GM18511 (cell line): ENCODE measurements at regions not wholly inside any gene's neighbourhood (a gene's known extent, or its start where the extent isn't known, plus 50 kb on each side); places are given as distances from the start of the nearest gene placed in this dataset.

ENCODE experiments used
- ATAC-seq: cut with Tn5 transposase; IDR thresholded peaks from one replicate; pipeline ENCODE4 v1.9.1; 2021; ENCODE audit warnings: mild to moderate bottlenecking, moderate library complexity; ENCODE audit not compliant: unreplicated experiment

DNA sequence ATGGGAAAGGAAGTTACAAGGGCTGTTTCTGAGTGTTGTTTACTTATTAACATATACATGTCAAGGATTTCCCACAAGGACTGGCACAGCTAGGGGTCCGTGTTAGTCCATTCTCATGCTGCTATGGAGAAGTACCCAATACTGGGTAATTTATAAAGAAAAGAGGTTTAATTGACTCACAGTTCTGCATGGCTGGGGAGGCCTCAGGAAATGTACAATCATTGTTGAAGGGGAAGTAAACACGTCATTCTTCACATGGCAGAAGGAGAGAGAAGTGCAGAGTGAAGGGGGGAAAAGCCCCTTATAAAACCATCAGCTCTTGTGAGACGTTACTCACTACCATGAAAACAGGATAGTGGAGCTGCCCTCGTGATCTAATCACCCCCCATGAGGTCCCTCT, 128.9 kb upstream of the CELF4 start:
- ATAC-seq = no peak

DNA sequence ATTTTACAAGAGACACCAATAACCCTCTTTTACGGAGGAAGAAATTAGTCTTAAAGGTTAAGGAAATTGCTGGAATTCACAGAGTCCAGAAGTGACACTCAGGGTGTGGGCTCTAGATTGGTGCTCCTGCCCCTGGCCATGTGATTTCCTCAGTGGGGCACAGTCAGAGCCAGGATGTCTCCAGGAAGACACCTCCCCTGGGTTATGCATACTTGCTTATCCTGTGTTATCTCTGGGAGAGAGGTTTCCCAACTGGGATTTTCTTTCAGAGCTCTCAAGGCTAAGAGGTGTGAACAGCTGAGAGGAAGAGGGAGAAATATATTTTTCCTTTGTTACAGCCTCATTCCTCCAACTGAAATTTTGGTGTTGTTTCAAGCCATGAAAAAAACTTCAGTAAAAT, 125.6 kb upstream of the CELF4 start:
- no peak for ATAC-seq

DNA sequence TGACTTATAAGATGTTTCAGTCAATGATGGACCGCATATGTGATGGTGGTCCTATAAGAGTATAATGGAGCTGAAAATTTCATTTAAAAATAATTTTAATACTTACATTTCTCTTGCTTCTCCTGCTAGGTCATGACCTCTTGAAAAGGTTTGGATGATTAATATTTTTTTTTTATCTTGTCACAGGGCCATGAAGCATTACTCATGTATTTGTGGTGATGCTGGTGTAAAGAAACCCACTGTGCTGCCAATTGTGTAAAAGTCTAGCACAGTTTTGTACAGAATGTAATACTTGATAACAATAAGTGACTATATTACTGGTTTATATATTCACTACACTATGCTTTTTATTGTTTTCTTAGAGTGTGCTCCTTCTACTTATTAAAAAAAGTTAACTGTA, 124.2 kb upstream of the CELF4 start:
- ATAC-seq = no peak

DNA sequence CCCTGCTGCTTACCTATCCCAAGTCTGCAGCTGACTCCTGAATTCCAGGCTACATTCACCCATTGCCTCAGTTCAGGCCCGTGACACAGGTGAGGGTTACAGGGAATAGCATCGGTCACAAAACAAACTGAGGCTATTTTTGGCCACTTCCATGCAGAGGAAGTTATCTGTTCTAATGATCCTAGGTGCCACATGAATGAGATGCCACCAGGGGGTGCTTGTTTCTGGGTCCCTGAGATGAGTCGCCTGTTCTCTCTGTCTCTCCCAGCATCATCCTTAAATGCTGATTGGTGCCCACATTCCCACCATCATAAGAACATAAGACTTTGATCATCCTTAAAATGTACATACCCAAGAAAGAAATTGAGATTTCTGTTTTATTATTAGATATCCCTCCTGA, 119.0 kb upstream of the CELF4 start:
- no peak for ATAC-seq

DNA sequence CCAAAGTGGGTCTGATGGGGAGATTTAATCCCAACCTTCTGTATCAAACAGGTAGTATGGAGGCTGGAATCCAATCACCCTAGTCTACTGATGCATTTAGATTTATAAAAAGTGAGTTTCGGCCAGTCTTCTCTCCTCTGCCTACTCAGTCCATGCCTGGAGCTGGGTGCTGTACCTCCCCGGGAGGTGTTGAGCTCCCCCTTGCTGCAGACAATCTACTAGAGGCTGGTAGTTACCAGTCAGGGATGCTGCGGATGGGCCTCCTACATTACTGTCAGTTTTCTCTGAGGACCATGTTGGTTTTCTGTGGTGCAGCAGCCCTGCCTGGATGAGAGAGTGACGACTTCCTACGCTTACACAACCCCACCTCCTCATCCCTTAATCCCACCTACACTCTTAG, 118.6 kb upstream of the CELF4 start:
- no peak for ATAC-seq

DNA sequence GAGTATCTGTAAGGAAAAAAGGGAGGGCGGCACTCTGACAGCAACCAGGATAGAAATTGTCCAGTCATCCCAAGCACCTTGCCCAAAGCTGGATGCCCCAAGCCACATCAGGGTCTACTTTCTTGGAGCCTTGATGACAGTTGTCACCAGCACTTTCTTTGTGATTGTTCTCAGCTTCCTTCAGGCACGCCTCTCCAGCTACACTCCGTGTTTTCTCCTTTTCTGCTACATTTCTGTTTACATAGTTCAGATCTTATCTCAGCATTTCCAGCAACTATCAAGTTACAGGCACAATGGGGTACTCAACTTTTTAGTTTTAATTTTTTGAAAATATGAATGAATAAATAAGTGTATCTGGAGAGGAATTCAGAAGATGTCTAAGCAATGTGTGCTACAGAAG, 115.3 kb upstream of the CELF4 start:
- no peak for ATAC-seq

DNA sequence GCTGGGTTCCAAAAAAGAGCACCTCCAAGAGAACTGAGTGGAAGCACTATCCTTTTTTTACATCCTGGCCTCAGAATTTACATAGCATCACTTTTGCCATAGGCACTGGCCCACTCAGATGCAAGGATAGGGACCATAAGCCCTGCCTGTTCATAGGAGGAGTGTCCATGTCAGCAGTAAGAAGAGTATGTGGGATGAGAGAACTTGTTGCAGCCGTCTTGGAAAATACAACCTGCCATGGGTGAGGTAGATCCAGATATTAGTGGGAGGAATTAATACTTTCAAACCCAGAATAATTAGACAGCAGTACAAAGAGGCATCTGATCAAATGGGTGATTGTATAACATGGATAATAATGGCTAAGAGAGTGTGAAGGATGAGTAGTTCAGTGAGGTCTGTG, 110.7 kb upstream of the CELF4 start:
- ATAC-seq = no peak

DNA sequence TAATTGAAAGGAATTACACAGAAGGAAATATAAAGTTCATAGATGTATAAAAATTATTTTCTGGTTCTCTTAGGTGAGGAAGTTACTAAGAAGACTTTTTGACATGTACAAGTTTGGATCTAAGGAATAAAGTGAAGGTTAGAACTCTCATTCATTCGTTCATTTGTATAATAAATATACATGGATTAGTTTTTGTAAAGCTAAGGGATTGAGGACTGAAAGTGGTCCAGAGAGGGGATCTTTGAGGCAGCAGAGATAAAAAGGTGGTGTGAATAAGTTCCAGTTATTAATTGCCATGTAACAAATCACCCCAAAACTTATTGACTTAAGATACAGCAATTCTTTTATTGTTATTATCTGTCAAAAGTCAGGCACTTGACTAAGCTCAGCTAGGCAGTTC, 110.1 kb upstream of the CELF4 start:
- no peak for ATAC-seq

DNA sequence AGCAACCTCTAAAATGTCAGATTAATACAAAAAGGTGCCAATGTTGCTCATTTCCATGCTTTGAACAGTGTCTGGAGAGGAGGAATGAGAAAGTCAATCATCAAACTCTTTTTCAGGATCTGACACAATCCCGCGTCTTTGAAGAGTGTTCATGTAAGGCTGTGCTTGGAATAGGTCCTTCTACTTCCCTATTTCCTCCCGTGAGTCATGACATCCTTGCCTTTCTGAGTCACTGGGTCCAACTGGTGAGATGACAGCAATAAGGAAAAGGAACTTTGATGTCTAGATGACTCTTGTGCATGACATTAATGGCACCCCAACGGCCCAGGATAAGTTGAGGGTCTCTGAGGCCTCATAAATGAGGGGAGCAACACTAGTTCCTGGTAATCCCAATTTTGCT, 109.0 kb upstream of the CELF4 start:
- ATAC-seq = no peak

DNA sequence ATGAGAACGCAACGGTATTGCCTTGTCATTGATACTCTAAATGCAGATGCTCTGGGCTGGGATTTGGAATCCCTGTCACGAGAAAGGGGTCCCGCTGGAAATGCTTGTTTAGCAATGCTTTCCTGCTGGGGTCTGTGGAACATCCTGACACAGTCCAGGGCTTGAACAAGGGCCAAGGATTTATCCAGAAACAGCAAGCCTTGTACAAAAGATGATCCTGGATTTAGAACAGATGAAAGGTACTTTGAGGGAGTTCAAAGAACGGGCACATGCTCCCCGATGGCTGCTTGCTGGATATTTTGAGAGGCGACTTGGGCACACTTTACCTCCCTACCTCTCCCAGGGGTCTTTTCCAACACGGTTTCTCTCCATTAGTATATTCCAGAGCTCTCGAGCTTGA, 108.1 kb upstream of the CELF4 start:
- ATAC-seq = no peak

DNA sequence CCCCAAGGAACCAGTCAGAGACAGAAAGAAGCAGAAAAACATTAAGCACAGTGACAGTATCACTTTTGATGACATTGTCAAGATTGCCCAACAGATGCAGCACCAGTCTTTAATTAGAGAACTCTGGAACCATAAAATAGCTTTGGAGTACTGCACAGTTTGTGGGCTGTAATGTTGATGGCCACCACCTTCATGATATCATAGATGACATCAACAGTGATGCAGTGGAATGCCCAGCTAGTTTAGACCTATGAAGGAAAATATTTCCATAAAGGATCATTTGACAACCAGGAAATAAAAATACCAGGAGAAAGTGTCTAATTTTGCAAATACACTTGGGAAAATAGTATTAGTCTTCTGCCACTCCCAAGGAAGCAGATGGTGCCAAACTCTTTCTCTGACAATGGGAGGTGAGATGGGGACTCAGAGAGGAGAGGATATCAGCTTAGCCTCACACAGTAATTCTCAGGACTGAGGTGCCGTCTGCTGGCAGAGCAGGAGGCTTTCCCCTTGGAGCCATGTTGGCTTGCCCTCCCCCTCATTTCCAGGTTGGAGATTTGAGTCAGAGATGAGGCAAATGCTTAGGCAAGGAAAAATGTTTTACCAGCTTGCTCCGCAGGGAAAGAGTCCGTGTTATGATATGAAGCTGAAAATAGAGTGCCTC, 107.5 kb upstream of the CELF4 start:
- ATAC-seq = no peak

DNA sequence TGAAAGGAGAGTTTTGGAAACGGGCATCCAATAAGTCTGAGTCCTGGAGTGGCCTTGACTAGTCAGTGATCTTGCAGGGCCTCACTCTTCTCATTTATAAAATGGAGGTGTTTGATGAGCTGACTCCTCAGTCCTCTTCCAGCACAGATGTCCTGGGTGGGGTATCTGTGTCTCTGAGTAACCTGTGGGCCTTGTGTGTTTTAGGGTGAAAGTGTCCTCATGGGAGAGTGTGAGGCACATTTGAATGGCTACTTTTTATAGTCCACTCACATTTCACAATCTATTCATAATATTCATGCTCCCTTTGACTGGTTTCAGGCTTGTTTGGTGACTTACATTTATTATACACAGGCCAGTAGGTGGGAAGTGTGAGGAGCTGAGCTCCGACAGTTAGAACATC, 106.4 kb upstream of the CELF4 start:
- ATAC-seq = no peak

DNA sequence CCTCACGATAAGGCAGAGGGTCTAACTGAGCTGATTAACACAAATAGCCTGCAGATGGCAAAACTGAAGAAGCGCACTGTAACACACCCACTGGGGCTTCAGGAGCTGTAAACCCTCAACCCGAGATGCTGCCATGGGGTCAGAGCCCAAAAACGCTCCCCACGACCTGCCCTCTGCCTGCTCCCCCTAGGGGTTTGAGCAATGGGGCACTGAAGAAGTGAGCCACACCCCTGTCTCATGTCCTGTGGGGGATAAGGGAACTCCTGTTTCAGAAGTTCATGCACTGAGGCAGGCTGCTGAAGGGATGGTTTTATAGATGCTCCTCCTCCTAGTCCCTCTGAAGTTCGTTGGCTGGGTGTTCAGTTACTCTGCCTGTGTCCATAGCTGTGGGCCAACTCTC, 105.9 kb upstream of the CELF4 start:
- no peak for ATAC-seq

DNA sequence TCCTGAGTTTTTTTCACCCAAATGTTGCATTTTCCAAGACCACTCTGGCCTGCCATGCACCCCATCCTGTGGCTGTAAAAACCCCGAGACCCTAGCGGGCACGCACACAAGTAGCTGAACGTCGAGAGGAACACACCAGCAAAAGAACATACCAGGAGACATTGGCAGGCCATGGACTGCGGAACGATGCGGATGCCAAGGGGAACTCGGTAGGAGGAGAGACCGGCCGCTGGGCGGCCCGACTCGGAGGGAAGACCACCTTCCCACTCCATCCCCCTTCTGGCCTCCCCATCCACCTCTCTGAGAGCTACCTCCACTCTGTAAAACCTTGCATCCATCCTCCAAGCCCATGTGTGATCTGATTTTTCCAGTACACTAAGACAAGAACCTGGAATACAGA, 105.5 kb upstream of the CELF4 start:
- no peak for ATAC-seq

DNA sequence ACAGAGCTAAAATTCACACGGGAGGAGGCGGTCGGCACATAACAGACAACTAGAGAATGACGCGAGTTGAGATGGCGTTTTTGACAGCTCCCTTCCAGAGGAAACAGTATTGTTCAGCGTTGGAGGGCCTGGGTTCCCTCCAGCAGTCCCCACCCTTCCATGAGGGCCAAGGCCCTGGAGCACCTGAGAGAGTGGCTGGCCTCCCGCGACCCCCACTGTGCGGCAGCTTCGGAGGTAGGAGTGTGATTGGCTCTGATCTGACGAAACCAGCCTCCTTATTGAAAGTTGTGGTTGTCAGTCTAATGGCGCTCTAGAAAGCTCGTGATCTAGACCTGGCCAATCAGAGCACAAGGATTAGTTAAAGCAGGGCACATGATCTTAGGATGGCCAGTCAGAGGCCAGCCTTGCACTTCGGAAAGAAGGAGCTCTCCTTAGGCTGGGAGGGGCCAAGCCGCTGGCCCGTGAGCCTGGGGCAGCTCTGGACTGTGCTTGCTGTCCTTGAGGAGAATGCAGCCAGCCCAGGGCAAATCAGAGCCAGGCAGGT, 104.5 kb upstream of the CELF4 start:
- ATAC-seq = no peak

DNA sequence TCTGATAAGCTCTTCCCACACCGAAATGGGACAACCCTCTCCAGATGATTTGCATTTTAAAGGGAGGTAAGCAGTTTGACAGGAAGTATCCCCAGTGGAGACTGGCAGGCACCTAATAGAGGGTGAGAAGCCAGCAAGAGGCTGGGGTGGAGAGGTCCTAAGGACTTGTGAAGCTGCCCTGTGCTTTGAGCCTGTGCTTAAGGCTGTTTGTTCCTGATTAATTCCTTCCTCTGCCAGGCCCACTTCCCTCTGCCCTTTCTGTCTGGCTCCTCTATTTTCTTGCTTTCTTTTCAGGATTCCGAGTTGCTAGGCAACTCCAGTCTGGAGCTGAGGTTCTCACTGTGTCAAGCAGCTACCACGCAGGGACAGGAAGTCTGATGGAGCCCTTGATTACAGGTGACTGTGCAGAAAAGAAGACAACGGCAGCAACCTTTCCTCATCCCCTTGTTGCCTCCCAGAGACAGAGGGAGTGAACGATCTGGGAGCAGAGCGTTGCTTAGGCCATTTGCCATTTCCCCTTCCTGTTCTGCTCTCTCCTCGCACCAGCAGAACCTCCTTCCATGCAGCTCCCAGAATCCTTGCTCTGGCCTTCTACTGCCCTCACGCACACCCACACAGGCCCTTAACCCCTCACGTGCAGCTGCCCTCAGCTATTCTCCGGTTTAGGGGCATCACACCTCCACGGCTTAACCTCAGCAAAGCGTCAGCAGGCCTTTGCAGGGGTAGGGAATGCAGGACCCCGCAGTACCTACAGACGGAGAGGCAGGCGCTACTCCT, 103.6 kb upstream of the CELF4 start:
- ATAC-seq = no peak

DNA sequence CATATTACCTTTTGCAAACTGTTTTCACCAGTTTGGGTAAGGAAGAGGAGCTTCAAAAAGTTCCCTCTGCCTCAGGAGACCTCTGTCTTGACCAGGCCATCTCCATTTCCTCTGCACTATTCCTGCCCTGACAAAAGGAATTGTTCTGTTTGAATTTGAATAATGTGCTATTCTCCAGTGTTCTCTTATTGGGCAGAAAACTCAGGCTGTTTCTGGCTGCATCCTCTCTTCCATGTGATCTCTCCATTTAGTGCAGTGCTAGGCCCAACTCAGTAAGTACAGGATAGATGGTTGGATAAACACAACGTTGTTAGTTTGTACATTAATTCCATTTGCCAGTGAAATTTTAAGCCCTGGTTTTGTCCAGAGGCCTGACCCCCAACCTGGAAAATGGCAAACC, 102.2 kb upstream of the CELF4 start:
- no peak for ATAC-seq

DNA sequence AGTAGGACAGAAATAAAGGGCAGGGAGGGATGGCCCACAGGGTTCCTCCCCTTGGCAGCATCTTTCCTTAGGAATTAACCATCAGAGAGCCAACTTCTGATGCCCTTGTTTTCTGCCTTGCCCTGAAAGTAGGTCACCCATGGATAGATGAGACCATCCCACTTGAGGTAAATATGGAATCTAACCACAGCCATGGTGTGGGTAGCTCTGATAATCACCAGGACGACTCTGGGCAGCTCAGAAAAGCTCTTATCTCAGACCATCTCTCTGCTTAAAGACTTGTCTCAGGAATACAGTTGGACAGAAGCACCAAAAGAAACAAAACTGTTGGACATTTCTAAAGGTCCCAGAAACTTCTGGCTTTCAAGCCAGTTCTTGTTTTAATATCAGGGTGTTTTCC, 101.4 kb upstream of the CELF4 start:
- ATAC-seq = no peak

DNA sequence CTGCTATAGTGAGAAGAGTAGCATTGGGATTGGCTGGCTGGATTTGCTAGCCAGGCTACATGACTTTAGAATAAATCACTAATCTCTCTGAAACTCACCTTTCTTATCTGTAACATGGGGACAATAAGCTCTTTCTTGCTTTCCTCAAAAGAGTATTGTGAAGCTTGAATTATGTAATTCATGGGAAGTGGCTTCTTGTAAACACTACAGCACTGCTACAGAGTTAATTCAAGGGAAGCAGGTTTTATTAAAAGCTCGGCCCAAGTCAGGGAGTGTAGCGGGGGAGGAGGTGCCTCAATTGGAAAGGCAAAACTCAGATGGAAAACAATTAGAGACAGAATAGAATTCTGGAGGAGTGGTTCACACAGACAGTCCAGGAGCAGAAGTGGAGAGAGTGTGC, 100.9 kb upstream of the CELF4 start:
- ATAC-seq = no peak

DNA sequence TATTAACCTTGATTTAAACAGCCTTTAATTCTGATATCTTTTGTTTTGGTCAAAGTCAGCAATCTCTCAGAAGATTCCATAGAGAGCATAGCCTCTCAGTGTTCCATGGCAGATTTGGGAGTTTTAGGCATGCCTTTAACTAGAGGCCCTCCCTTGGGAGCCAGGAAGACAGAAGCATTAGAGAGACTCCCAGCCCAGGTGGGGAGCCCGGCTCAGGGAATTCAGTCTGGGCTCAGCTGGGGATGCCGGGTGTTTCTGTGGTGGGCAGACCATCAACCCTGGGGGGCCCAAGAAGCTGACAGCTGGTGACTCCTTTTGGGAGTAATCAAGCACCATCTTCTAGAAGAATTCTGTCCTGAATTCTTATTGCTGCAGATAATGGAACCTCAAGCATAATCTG, 99.7 kb upstream of the CELF4 start:
- no peak for ATAC-seq

DNA sequence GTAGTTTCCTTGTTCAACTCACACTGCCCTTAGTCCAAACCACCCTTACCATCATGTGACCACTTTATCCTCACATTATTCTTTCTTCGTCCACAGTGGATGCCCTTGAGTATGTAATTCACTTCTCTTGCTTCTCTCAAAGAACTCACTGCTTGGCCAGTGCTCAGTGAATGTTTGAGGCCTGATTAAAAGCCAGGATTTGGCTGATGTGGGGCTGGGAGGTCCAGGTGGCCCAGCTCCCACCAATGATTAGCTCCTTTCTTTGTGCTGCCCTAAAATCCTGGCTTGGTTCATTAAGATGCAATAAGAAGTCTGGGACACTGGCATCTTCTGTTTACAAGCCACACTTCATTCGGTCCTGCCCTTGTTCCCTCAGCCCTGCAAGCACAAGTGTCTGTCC, 97.8 kb upstream of the CELF4 start:
- no peak for ATAC-seq

DNA sequence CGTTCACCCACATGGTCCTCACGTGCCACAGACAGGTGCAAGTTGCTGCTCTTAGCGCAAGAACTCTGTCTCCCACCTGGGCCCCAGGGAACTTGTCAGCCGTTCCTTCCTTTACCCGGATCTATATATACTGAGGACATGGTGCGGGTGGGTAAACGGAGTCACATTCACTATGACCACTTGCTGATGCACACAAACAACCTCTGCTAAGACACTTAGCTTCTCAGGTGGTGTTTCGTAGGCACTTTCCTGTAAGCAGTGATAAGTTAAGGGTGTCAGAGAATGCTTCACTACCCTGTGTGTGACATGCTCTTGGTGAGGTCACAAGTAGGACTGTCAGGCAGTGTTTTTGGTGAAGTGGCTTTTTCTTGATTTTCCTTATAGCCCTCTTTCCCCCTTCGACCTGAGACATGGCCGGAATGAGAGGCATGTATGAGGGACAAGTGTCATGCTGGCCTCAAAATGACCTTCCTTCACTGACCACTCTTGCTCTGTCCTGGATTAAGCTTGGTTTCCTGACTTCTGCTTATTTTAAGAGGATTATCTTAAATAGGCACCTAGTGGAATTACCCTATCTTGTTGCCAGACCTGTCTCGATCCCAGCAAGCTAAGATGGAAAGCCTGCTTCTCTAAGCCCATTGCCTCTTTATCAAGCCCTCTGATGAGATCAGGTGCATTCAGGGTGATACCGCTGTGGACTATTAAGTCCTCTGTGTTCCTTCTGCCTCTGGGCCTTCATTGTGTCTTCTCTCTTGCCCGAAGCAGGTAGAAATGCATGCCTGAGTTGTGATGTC, 97.1 kb upstream of the CELF4 start:
- ATAC-seq = no peak
